SK-N-MC (cell line): ENCODE measurements at regions not wholly inside any gene's neighbourhood (a gene's known extent, or its start where the extent isn't known, plus 50 kb on each side); places are given as distances from the start of the nearest gene placed in this dataset.

Source experiments
- EZH2 ChIP-seq: fragments of 200-600 bp; sonication (generic); IDR thresholded peaks from one replicate; pipeline ENCODE4 v1.6.1; 2017; ENCODE audit warnings: antibody characterized with exemption
- FOXP2 ChIP-seq: optimal IDR thresholded peaks from 2 replicates; pipeline ENCODE3; 2011; ENCODE audit warnings: mild to moderate bottlenecking, moderate library complexity; ENCODE audit not compliant: insufficient read depth; ENCODE audit errors: extremely low read length, control extremely low read depth
- POLR2AphosphoS5 ChIP-seq: IDR thresholded peaks from 2 replicates; pipeline ENCODE4 v1.6.1; 2012; ENCODE audit warnings: mild to moderate bottlenecking, low read depth, low read length, borderline replicate concordance

DNA sequence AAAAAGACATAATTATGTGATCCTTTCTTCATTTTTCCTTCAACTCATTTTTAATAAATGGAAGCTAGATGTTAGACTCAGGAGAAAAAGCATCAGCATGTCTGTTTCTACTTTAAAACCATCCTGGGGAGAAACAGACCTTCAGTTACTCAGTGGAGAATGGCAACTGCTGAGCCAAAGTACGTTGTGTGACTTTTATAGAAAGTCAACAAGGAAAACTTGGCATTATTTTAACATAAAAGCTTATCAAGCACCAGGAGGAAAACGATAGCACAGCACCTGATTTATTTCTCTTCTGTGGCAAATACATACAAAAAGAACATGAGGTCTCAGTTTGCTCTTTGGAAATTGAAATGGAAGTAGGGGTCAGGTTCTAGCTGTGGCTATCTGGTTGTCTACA, 115.3 kb upstream of the RIPOR2 start:
- TF ChIP-seq POLR2AphosphoS5 (no peak), EZH2 (no peak), FOXP2 (no peak)
